ENCODE measurements at regions not wholly inside any gene's neighbourhood (a gene's known extent, or its start where the extent isn't known, plus 50 kb on each side); places are given as distances from the start of the nearest gene placed in this dataset.

GRCh38 chr2:103879101-103879500, 974.8 kb upstream of the POU3F3 start:
- TF ChIP-seq POLR2A (IDR thresholded peaks at IDR 0.05) (no peak), EP300 (IDR thresholded peaks at IDR 0.05) (no peak), CTCF (IDR thresholded peaks at IDR 0.05) (no peak), POLR2AphosphoS5 (IDR thresholded peaks at IDR 0.05) (no peak)
